GM12874 (cell line): ENCODE measurements at regions not wholly inside any gene's neighbourhood (a gene's known extent, or its start where the extent isn't known, plus 50 kb on each side); places are given as distances from the start of the nearest gene placed in this dataset.

Experiments
- TF ChIP-seq, protein P1 (sequence below): IDR thresholded peaks from 2 replicates; pipeline ENCODE4 v1.5.1; 2011; ENCODE audit warnings: low read depth, mild to moderate bottlenecking, control low read depth, low read length, moderate library complexity; ENCODE audit not compliant: insufficient read depth

DNA sequence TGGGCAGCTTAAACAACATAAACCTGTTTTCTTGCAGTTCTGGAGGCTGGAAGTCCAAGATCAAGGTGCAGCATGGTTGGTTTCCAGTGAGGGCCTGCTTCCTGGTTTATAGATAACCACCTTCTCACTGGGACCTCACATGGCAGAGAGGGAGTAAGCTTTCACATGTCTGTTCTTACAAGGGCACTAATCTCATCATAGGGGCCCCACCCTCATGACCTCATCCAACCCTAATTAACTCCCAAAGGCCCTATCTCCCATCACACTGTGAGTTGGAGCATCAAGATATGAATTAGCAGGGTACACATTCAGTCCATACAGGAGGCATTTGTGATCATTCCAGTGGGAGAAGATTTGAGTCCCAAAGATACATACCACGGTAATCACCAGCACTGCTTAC lies 50.5 kb upstream of the GRIN2A start:
- TF ChIP-seq, protein P1, sequence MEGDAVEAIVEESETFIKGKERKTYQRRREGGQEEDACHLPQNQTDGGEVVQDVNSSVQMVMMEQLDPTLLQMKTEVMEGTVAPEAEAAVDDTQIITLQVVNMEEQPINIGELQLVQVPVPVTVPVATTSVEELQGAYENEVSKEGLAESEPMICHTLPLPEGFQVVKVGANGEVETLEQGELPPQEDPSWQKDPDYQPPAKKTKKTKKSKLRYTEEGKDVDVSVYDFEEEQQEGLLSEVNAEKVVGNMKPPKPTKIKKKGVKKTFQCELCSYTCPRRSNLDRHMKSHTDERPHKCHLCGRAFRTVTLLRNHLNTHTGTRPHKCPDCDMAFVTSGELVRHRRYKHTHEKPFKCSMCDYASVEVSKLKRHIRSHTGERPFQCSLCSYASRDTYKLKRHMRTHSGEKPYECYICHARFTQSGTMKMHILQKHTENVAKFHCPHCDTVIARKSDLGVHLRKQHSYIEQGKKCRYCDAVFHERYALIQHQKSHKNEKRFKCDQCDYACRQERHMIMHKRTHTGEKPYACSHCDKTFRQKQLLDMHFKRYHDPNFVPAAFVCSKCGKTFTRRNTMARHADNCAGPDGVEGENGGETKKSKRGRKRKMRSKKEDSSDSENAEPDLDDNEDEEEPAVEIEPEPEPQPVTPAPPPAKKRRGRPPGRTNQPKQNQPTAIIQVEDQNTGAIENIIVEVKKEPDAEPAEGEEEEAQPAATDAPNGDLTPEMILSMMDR = no peak

DNA sequence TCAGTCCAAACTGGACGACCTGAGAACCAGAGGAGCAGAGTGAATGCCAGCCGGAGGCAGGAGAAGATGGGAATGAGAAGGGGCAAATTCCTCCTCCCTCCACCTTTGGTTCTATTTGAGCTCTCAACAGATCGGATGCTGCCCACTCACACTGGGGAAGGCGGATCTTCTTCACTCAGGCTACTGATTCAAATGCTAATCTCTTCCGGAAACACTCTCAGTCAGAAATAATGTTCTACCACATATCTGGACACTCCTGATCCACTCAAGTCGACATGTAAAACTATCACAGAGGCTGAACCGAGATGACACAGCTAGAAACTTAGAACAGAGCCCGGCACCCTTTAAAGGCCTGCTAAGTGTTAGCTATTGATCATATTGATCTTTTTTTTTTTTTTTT lies 57.4 kb upstream of the GRIN2A start:
- TF ChIP-seq, protein P1 = no peak

DNA sequence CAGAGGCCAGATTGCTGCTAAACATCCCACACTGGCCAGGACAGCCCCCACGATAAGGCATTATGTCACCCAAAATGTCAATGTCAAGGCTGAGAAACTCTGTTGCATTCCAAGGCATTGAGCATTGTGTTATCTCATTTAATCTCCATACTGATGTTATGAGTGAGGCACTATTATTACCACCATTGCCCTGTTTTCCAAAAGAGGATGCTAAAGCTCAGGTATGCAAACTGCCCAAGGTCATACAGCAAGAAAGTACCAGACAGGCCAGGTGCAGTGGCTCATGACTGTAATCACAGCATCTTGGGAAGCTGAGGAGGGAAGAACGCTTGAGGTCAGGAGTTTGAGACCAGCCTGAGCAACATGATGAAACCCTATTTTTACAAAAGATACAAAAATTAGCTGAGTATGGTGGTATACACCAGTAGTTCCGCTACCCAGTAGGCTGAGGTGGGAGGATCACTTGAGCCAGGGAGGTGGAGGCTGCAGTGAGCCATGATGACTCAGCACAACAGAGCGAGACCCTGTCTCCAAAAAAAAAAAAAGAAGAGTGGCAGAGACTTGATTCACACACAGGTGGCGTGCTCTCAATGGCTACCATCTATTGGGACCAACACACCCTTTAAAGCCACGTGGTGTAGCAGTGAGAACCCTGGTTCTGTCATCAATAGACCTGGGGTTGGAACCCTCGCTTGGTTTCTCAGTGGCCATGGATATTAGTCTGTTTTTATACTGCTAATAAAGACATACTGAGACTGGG lies 58.8 kb upstream of the GRIN2A start:
- TF ChIP-seq, protein P1 = no peak

DNA sequence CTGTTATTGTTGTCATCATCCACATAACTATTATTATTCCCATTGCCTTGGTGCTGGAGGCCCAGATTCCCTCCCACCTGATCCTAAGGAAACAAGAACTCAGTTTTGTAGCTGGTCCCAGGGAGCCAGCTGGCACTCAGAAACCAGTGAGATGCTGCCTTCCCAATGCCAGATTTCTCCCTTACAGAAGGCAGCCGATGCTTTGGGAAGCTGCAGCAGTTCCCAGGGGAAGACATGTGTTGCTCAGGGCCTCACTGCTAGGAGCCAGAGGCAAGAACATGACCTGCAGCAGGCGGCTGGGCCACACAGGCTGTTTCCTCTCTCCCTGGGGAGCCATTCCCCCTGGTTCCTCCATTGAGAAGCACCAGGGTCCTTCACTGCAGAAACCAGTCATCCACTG lies 59.9 kb upstream of the GRIN2A start:
- TF ChIP-seq, protein P1 = no peak

DNA sequence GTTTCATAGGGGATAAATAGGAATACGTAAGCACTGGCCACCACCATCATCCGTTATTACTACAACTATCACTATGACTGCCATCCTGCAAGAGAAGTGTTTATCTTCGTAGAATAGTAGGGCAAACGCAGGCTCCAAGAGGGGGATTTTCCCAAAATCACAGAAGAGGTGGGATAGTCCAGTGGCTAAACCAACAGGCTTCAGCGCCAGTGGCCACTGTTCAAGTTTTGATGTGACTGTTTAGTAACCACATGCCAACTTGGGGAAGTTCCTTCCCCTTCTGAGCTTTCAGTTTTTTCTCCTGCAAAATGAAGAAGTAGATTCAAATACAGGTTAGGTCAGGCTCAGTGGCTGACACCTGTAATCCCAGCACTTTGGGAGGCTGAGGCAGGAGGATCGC lies 60.7 kb upstream of the GRIN2A start:
- TF ChIP-seq, protein P1 = no peak

- TF ChIP-seq, protein P1 = no peak
Measured at GRCh38 chr16:10245002-10245401, 62.8 kb upstream of the GRIN2A start.

GRCh38 chr16:10250137-10250828 lies 68.1 kb upstream of the GRIN2A start:
- TF ChIP-seq, protein P1 = no peak
